Inferior parietal cortex (tissue), 1 donor: ENCODE measurements at regions not wholly inside any gene's neighbourhood (a gene's known extent, or its start where the extent isn't known, plus 50 kb on each side); places are given as distances from the start of the nearest gene placed in this dataset.
"Not testable (repeated sequence)": the region's sequence is repeated elsewhere in the genome, so short reads cannot be mapped to it uniquely, and the experiment has no call there.

Experiments used
- DNase-seq: peaks from one replicate; pipeline ENCODE4 v3.0.0-alpha.2; 2016; ENCODE audit errors: extremely low spot score

- no peak for DNase-seq
These were observed 187.0 kb upstream of the ETV3 start for GRCh38 chr1:157325220-157325619.

DNA sequence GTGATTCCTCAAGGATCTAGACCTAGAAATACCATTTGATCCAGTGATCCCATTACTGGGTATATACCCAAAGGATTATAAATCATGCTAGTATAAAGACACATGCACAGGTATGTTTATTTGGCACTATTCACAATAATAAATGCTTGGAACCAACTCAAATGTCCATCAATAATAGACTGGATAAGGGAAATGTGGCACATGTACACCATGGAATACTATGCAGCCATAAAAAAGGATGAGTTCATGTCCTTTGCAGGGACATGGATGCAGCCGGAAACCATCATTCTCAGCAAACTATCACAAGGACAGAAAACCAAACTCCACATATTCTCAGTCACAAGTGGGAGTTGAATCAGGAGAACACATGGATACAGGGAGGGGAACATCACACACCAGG lies 183.8 kb upstream of the ETV3 start:
- not testable (repeated sequence) for DNase-seq

- DNase-seq, result no peak
These were observed 181.4 kb upstream of the ETV3 start for GRCh38 chr1:157319567-157319966.

- not testable (repeated sequence) for DNase-seq
These were observed 179.0 kb upstream of the ETV3 start for GRCh38 chr1:157317229-157317628.

DNA sequence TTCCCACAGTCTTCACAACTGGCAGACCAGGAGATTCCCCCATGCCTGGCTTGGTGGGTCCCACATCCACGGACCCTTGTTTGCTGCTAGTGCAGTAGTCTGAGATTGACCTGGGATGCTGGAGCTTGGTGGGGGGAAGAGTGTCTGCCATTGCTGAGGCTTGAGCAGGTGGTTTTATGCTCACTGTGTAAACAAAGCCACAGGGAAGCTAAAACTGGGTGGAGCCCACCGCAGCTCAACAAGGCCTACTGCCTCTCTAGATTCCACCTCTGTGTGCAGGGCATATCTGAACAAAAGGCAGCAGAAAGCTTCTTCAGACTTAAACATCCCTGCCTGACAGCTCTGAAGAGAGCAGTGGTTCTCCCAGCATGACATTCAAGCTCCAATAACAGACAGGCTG lies 177.3 kb upstream of the ETV3 start:
- no peak for DNase-seq

DNA sequence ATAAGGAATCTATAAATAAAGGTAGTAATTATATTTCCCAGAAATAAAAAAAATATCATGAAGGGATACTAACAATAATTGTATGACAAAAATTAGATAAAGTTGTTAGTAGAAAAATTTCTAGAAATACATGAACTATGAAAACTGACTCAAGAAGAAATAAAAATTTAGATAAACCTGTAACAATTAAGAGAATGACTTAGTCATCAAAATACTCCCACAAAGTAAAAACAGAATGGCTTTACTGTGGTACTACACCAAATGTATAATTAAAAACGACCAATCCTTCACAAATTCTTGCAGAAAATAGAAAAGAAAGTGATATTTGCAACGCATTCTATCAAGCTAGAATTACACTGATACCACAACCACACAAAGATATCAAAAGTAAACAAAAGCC lies 176.2 kb upstream of the ETV3 start:
- DNase-seq, result no peak

- DNase-seq, result no peak
These were observed 175.1 kb upstream of the ETV3 start for GRCh38 chr1:157313240-157313807.

DNA sequence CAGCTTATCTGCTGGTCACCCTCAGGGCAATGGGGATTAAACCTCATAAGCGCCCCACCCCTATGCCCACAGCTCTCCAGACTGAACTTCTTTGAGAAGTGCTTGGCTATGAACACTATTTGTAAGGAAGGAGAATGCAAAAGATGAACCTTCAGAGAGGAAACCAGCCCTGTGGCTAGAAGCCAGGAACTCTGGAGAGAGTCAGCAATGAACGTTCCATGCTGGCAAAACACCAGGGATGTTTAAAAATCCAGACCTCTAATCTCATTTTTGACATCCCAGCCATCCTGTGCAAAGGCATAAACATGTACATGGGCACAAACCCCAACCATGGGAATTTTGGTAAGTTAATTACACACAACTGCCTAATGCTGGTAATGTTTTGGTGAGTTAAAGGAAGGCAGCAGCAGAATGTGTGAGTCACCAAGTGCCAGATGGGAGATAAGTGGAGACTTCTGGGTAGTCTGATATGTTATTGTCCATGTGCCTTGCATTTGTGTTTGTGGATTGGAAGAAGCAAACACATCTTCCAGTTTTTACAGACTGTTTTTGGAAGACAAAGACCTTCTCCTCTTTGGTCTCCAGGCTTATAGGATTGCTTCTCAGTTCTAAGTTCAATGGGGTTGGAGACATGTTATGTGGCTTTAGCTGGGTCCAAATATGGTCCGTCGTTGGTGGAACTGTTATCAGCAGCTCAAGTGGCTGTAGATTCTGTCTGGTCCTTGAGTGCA lies 174.1 kb upstream of the ETV3 start:
- DNase-seq, result no peak

GRCh38 chr1:157311730-157312081 lies 173.5 kb upstream of the ETV3 start:
- no peak for DNase-seq

DNA sequence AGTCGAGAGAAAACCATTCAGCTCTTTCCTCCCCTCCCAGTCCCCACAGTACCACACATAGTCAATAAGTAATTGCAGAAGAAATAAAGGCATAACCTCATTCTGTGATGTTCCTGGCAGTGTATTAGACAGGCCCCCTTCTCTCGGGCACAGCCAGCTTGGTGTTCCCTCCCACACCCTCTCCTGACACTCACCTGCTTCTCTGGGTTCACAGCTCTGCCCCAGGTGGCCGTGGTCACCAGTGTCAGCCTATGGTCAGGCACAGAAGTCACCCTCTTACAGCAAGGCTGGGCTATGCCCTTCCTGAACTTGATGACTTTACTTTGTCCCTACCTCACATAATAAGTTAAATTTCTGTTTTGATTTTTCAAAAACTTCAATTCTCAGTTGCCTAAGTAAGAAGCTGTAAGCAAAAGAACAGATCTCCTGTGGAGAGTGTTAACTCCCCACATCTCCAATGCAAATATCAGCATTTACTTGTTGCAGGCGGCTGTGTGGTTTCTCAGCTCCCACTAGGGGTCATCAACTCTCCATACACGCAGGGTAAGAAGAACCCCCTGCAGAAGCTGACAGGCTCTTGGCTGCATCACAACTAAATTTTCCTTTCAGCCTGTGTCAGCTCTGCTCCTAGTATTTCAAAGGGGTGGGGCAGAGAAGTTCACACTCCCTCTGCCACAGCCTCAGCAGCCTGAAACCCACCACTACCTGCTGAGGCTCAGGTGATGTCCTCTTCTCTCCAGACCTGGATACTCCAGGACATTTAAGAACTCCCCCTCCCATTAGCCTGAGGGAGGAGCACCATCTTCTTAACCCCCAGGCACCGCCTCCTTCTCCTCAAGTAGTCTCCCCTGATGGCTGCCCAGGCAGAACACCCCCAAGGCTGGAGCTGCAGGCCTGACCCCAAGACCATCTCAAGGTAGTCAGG lies 172.9 kb upstream of the ETV3 start:
- DNase-seq, result peak; percentile 8

DNA sequence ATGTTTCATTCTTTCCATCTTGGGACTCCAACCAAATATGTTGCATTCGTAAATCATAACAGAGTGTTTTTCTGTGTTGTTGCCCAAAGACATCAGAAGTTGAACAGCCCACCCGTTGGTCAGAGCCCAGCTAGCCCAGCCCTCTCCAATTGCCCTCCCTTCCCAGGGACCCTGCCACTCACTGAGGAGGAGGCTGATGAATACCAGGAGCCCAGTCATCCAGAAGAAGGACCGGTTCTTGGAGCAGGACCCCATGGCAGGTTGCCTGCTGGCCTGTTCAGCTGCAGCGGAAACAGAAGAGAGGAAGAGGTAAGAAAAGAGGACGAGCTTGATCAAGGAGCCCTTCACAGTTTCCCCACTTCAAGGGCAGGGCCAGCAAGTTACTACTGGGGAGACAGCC lies 172.2 kb upstream of the ETV3 start:
- no peak for DNase-seq

DNA sequence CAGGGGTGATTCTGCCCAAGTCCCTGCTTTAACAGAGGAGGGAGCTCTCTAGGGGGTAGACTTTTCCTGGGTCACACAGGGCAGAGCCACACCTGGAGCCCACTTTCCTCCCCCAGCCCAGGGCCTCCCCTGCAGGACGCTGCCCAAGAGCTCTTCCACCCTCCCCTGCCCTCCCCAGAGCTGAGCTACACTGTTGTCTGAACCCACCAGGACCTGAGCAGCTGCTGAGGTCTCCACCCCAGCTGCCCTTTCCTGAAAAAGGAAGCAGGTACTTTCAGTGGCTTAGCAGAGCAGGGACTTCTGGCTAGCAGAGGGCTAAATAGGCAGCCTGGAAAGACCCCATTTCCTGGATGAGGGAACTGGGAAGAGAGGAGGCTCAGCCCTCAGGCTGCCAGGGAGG lies 169.3 kb upstream of the ETV3 start:
- no peak for DNase-seq

DNA sequence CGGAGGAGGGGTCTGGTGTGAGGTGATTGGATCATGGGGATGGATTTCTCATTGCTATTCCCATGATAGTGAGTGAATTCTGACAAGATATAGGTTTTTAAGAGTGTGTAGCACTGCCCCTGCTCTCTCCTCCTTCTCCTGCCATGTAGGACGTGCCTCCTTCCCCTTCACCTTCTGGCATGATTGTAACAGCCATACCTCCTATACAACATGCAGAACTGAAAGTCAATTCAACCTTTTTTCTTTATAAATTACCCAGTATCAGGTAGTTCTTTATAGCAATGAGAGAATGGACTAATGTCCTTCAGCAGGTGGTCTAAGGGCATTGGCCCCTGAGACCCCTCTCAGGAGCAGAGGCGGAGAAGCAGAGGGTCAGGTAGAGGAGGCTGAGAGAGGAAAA lies 168.7 kb upstream of the ETV3 start:
- no peak for DNase-seq

GRCh38 chr1:157304271-157304670 lies 166.1 kb upstream of the ETV3 start:
- no peak for DNase-seq

GRCh38 chr1:157302724-157303123 lies 164.5 kb upstream of the ETV3 start:
- DNase-seq, result no peak

DNA sequence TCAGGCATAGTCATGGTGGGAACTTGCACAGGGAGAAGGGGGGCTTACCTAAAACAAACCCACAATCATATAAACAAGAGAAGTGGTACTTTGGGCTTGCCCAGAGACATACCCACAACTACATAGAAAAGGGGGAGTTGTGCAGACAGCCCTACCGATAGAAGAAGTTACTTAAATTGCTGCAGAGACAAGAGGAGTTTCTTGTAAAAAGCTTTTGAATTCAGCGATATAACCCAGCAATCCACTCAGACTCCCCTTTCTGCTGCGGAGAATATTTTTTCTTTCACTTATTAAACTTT lies 164.0 kb upstream of the ETV3 start:
- no peak for DNase-seq

GRCh38 chr1:157301477-157302198 lies 163.4 kb upstream of the ETV3 start:
- no peak for DNase-seq

GRCh38 chr1:157294387-157295145 lies 156.4 kb upstream of the ETV3 start:
- DNase-seq, result not testable (repeated sequence)

DNA sequence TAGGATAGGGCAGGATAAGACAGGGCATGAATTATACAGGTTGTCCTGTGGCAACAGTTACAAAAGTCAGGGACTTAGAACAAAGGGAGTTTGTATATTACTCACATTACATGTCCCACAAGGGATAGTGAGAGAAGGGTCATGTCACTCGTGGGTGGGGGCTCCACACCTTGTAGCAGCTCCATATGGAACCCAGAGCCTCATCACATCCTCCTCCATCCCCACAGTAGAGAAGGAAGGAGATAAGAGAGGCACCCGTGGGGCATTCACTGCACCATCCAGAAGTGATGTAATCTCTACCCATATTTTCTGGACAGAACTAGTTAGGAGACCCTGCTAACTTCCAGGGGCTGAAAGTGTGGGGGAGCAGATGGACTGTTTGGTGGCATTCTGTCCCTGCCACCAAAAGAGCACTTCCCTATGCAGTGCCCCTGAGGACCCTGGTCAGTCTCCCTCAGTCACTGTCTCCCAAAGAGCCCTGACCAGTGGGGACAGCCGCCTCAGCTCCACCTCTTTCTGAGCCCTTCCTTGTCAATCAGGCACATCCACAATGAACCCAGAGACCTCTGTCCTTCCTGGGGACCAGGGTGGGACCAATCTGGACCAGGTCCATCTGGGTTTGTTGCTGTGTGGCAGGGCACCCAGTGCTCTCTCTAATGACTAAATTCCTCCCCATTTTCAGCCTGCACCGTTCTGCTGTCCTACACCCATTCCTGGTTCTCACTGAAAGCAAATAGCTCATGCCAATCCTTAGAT lies 154.8 kb upstream of the ETV3 start:
- no peak for DNase-seq

- DNase-seq, result no peak
These were observed 154.1 kb upstream of the ETV3 start for GRCh38 chr1:157292302-157292701.

DNA sequence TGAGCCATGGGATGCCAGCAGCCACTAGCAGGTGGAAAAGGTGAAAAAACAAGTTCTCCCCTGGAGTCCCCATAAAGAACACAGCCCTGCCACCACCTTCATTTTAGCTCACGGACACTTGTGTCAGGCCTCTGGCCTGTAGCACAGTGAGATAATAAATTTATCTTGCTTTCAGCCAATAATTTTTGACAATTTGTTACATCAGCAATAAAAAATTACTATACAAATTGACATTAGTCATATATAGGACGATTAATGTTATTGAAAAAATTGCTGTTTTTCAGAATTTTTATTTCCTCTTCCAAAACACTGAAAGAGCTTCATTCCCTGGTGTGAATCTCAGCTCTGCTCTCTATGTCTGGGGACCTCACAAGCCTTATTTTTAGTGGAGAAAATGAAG lies 152.9 kb upstream of the ETV3 start:
- DNase-seq, result no peak
